Esophagus muscularis mucosa (tissue), 4 donors: ENCODE measurements at regions not wholly inside any gene's neighbourhood (a gene's known extent, or its start where the extent isn't known, plus 50 kb on each side); places are given as distances from the start of the nearest gene placed in this dataset.

Experiments used
- CTCF ChIP-seq, 3 experiments: fragments of 200-600 bp in 2 of 3; fragments of 450-650 bp in 1 of 3; sonication (generic) in 2 of 3; IDR thresholded peaks; one replicate each; pipeline ENCODE4 v1.5.1; 2017 to 2019; ENCODE audit warnings: antibody characterized with exemption in 3 of 3, mild to moderate bottlenecking in 2 of 3, moderate library complexity in 1 of 3
- EP300 ChIP-seq: sonication (generic); formaldehyde crosslinking; IDR thresholded peaks from one replicate; pipeline ENCODE4 v1.6.1; 2017; ENCODE audit warnings: antibody characterized with exemption
- POLR2AphosphoS5 ChIP-seq, 2 donors: sonication (generic); formaldehyde crosslinking; IDR thresholded peaks; one replicate each; pipeline ENCODE4 v1.6.1; 2017; ENCODE audit warnings: antibody characterized with exemption in 2 of 2

- TF ChIP-seq CTCF (IDR thresholded peaks at IDR 0.05) (no peak), EP300 (no peak), POLR2AphosphoS5 (IDR thresholded peaks at IDR 0.05) (no peak)
Observed at GRCh38 chr2:56478027-56478426, 294.2 kb downstream of the CCDC85A start.
